Activated naive CD8-positive, alpha-beta T cell treated with anti-CD3 and anti-CD28 coated beads, Interleukin-2, amount 10 ng/mL, durations not matched to agents 7 days and 5 days (primary cell): ENCODE measurements at regions not wholly inside any gene's neighbourhood (a gene's known extent, or its start where the extent isn't known, plus 50 kb on each side); places are given as distances from the start of the nearest gene placed in this dataset.
"Not testable (repeated sequence)": the region's sequence is repeated elsewhere in the genome, so short reads cannot be mapped to it uniquely, and the experiment has no call there.

Experiments
- ATAC-seq: fragments of 150-1000 bp; cut with Tn5 transposase; one replicate; pipeline ENCODE4 v1.10.0; 2021; ENCODE audit warnings: low read depth, moderate library complexity
- POLR2A ChIA-PET: fragments of 350-600 bp; sonication (Branson Sonifier 250); formaldehyde crosslinking; loops from one replicate; lab custom pipeline; 2021; ENCODE audit warnings: antibody characterized with exemption; lab: Charles Lee
- DNase-seq: peaks from one replicate; pipeline ENCODE4 v3.0.0; 2021
- H3K27ac Mint-ChIP-seq: one replicate; pipeline ENCODE4 v1.8.0; 2022; ENCODE audit warnings: mild to moderate bottlenecking, mixed read lengths
- H3K27me3 Mint-ChIP-seq: one replicate; pipeline ENCODE4 v1.8.0; 2022; ENCODE audit warnings: mild to moderate bottlenecking, moderate library complexity, mixed read lengths
- H3K36me3 Mint-ChIP-seq: one replicate; pipeline ENCODE4 v1.8.0; 2021; ENCODE audit warnings: mild to moderate bottlenecking, mixed read lengths
- H3K4me1 Mint-ChIP-seq: one replicate; pipeline ENCODE4 v1.8.0; 2021; ENCODE audit warnings: mixed read lengths
- H3K4me3 Mint-ChIP-seq: one replicate; pipeline ENCODE4 v1.8.0; 2022; ENCODE audit warnings: mild to moderate bottlenecking, moderate library complexity, mixed read lengths
- H3K9me3 Mint-ChIP-seq: one replicate; pipeline ENCODE4 v1.8.0; 2021; ENCODE audit warnings: mixed read lengths

DNA sequence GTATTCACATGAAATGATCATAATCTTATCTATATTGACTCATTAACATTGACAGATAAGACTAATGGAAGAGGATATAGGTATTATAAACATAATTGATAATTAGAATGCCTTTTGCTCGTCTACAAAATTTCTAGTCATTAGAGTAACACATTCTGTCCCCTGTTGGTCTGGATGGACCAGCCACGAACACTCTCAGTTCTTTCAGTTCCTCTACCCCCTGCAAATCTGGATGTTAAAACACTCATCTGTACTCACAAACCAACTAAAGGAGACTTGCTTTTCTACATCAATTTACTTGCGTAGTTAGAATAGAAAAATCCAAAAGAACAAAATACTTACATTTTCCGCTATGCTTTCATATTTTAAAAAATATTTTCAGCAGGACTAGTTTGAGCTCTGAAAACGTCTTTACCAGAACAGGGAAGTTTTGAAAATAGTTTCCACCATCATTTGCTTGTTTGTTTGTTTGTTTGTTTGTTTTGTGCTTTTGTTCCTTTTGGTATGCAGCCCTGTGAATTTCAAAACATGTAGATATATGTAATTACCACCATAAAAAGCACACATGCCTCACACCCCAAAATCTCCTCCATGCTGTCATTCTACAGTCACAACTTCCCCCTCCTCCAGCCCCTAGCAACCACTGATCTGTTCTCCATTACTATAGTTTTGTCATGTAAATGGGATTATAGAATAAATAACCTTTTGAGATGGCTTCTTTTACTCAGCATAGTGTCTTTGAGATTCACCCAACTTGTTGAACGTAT, 103.8 kb downstream of the FZD1 start:
- no peak for ATAC-seq
- Mint-ChIP-seq H3K9me3 (no peaks in the 10 kb centered on the region), H3K4me3 (no peak overlapping the region), H3K4me1 (no peaks in the 10 kb centered on the region), H3K27ac (no peak overlapping the region), H3K27me3 (no peaks in the 10 kb centered on the region), H3K36me3 (no peaks in the 10 kb centered on the region)
- no peak for DNase-seq
- POLR2A ChIA-PET, result no interaction called here

DNA sequence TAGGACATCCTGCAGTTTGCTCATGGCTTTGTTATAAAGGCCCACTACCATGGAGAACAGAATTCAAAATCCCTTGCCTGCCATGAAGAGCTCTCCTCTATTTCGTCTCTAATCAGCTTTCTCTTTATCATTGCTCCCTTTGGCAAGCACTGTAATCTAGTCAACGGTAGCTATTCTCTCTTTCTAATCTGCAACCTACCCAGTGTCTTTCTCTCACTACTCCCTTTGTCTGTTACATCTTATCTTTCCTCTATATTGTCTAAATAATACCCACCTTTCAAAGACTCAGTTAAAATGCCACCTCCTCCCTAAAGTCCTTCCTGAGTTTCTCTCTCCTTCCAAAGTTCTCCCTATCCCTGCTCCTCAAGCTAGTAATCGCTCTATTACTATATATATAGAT, 108.1 kb downstream of the FZD1 start:
- Mint-ChIP-seq H3K27me3 (no peaks in the 10 kb centered on the region), H3K9me3 (no peaks in the 10 kb centered on the region), H3K4me1 (no peaks in the 10 kb centered on the region)

GRCh38 chr7:91373111-91373800, 109.0 kb downstream of the FZD1 start:
- DNase-seq, result no peak
- ATAC-seq, result no peak
- POLR2A ChIA-PET, result no interaction called here
- Mint-ChIP-seq H3K27ac (no peak overlapping the region), H3K27me3 (no peaks in the 10 kb centered on the region), H3K4me1 (no peaks in the 10 kb centered on the region), H3K36me3 (no peaks in the 10 kb centered on the region), H3K9me3 (peaks cover 2% of the 10 kb centered on the region), H3K4me3 (no peak overlapping the region)

More for the DNA sequence above, 108.1 kb downstream of the FZD1 start:
- Mint-ChIP-seq H3K4me3 (no peak overlapping the region), H3K27ac (no peak overlapping the region), H3K36me3 (no peaks in the 10 kb centered on the region)
- no peak for DNase-seq
- POLR2A ChIA-PET, result no interaction called here
- ATAC-seq, result no peak

DNA sequence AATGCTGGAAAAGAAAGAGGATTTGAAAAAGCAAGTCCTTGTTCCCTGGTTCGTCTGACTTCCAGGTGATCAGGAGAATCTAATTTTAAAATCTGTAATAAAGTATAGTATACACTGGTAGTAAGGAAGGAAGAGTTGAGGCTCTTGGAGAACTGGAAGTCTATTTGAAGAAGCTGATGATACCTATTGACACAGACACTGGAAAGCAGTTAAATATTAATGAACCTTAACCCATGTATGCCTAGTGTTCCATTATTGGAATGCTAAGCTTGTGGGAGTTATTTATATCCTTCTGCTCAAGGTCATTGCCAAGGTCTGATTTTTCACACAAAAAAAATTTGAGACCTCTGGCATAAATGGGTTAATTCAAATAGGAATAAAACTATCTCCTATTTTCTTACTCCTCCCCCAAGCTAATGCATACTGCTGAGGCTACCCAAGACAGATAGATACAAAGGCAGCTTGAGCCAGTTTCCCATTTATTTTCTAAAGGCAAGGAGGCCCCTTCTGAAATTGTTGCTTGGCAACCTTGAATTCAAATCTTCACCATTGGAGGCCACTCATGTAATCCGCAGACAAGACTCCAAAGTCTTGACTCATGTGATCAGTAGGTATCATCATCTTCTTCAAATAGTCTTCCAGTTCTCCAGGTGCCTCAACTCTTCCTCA, 110.2 kb downstream of the FZD1 start:
- no peak for DNase-seq
- no peak overlapping the region for H3K27ac Mint-ChIP-seq
- no peaks in the 10 kb centered on the region for H3K27me3 Mint-ChIP-seq
- no peaks in the 10 kb centered on the region for H3K4me1 Mint-ChIP-seq
- no peak for ATAC-seq
- peaks cover 2% of the 10 kb centered on the region for H3K9me3 Mint-ChIP-seq
- POLR2A ChIA-PET, result no interaction called here
- no peaks in the 10 kb centered on the region for H3K36me3 Mint-ChIP-seq
- no peak overlapping the region for H3K4me3 Mint-ChIP-seq

DNA sequence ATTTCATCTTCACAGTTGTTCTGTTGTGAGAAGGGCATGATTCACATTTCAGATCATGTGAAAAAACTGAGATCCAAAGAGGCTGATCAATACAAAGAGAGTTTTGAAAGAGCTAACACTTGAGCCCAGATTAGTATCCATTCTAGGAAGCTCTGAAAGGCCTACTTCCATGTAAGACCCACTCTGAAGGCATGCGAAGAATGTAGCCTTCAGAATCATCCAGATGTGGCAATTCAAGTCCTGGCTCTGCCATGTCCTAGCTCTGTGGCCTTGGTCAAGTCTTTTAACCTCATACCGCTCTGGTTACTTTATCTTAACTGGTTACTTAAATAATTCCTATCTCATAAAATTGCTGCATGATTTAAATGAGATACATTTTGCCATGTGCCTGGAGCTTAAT, 111.1 kb downstream of the FZD1 start:
- no peak overlapping the region for H3K4me3 Mint-ChIP-seq
- POLR2A ChIA-PET, result no interaction called here
- ATAC-seq, result no peak
- H3K9me3 Mint-ChIP-seq, result peaks cover 2% of the 10 kb centered on the region
- no peaks in the 10 kb centered on the region for H3K4me1 Mint-ChIP-seq
- no peaks in the 10 kb centered on the region for H3K36me3 Mint-ChIP-seq
- H3K27me3 Mint-ChIP-seq, result no peaks in the 10 kb centered on the region
- DNase-seq, result no peak
- no peak overlapping the region for H3K27ac Mint-ChIP-seq

DNA sequence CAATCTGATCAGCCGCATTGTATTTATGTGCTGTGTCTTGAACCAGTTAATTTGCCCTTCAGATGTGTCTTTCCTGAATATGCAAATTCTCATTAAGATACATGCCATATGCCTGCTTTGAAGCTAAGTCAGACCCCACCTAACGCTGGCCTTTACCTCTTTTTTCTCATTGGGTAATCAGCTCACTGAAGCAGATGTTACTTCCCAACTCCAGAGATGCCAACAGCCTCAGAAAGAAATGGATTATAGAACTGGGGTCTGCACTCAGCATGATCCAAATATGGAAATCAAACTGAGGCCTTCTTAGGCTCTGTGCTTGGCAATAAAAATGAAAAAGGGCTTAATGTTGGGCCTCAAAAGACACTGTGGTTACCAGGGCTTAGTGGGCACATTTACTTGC, 113.9 kb downstream of the FZD1 start:
- peaks cover 2% of the 10 kb centered on the region for H3K9me3 Mint-ChIP-seq
- H3K4me3 Mint-ChIP-seq, result no peak overlapping the region
- POLR2A ChIA-PET, result no interaction called here
- ATAC-seq (no peak), DNase-seq (no peak)
- H3K27me3 Mint-ChIP-seq, result no peaks in the 10 kb centered on the region
- H3K36me3 Mint-ChIP-seq, result no peaks in the 10 kb centered on the region
- no peaks in the 10 kb centered on the region for H3K4me1 Mint-ChIP-seq
- no peak overlapping the region for H3K27ac Mint-ChIP-seq

- H3K36me3 Mint-ChIP-seq, result no peaks in the 10 kb centered on the region
- H3K27me3 Mint-ChIP-seq, result no peaks in the 10 kb centered on the region
- no peak overlapping the region for H3K27ac Mint-ChIP-seq
- H3K4me1 Mint-ChIP-seq, result no peaks in the 10 kb centered on the region
- POLR2A ChIA-PET, result no interaction called here
- no peak overlapping the region for H3K4me3 Mint-ChIP-seq
- DNase-seq, result no peak
- ATAC-seq, result no peak
- H3K9me3 Mint-ChIP-seq, result peaks cover 2% of the 10 kb centered on the region
Observed at GRCh38 chr7:91379236-91379635, 115.0 kb downstream of the FZD1 start.

- ATAC-seq, result no peak
- POLR2A ChIA-PET, result no interaction called here
Observed at GRCh38 chr7:91379991-91380390, 115.8 kb downstream of the FZD1 start.

DNA sequence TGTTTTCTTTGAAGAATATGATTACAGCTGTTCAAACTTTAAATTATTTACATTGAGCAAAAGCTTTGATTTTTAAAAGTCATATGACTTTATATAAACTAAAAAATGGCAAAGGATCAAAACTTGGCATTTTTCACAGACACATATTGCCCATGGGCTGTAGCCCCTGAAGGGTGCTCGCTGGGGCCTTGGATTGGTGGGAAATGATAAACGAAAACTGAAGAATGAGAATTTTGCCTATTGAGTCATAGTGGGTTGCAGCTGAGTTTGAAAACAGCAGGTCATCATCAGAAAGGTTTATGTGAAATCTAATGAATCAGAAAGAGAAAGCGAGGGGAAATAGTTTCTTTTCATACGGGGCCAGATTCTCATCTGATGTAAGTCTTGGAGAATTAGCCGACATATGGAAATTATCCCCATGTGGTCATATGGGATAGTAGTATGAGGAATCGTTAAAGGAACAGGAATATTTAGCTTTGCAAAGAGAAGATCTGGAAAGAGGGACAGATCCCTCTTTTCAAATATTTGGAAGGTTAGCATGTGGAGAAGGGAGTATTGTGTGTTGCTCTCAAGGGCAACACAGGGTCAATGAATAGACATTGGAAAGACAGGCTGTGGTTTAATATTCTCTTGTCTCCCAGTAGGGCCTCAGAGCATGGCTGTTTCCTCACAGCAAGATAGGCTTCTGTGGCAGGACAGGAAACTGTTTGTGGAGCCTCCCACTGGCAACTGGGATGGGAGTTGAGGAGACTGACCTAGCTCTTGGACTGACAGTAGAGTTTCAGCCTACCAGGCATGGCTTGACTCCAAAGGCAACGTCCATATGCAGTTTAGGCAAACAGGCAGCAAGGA, 119.0 kb downstream of the FZD1 start:
- ATAC-seq (no peak), DNase-seq (no peak)
- no peaks in the 10 kb centered on the region for H3K36me3 Mint-ChIP-seq
- POLR2A ChIA-PET, result no interaction called here
- H3K27me3 Mint-ChIP-seq, result no peaks in the 10 kb centered on the region
- no peaks in the 10 kb centered on the region for H3K4me1 Mint-ChIP-seq
- no peak overlapping the region for H3K27ac Mint-ChIP-seq
- no peaks in the 10 kb centered on the region for H3K9me3 Mint-ChIP-seq
- no peak overlapping the region for H3K4me3 Mint-ChIP-seq

More at GRCh38 chr7:91379991-91380390, 115.8 kb downstream of the FZD1 start:
- H3K4me3 Mint-ChIP-seq, result no peak overlapping the region
- DNase-seq, result no peak
- no peaks in the 10 kb centered on the region for H3K4me1 Mint-ChIP-seq
- peaks cover 2% of the 10 kb centered on the region for H3K9me3 Mint-ChIP-seq
- no peaks in the 10 kb centered on the region for H3K27me3 Mint-ChIP-seq
- no peak overlapping the region for H3K27ac Mint-ChIP-seq
- H3K36me3 Mint-ChIP-seq, result no peaks in the 10 kb centered on the region

DNA sequence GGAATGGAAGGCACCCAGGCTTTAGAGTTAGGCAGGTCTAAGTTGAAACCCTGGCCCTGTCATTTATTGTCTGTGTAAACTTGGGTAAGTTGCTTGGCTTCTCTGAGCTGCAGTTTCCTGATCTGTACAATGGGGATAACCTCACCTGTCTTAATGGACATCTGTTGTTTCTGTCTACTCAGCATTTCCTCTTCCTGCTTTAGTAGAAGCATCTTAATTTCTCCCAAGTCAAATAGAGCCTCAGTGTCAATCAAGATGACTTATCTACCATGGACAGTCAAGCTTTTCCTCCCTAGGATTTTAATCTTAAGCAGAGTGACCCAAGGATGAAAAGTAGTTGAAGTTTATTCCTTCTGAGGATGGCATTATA, 119.7 kb downstream of the FZD1 start:
- Mint-ChIP-seq H3K27ac (no peak overlapping the region), H3K36me3 (no peaks in the 10 kb centered on the region), H3K27me3 (no peaks in the 10 kb centered on the region), H3K4me3 (no peak overlapping the region), H3K9me3 (no peaks in the 10 kb centered on the region), H3K4me1 (no peaks in the 10 kb centered on the region)
- DNase-seq, result no peak
- ATAC-seq, result no peak
- POLR2A ChIA-PET, result no interaction called here

GRCh38 chr7:91394757-91395156, 130.5 kb downstream of the FZD1 start:
- DNase-seq, H3K27ac Mint-ChIP-seq, H3K4me3 Mint-ChIP-seq, H3K36me3 Mint-ChIP-seq, H3K9me3 Mint-ChIP-seq, POLR2A ChIA-PET, ATAC-seq, H3K4me1 Mint-ChIP-seq, H3K27me3 Mint-ChIP-seq: not testable (repeated sequence)

- DNase-seq, POLR2A ChIA-PET, H3K27me3 Mint-ChIP-seq, ATAC-seq, H3K9me3 Mint-ChIP-seq, H3K4me1 Mint-ChIP-seq, H3K4me3 Mint-ChIP-seq, H3K36me3 Mint-ChIP-seq, H3K27ac Mint-ChIP-seq: not testable (repeated sequence)
Observed at GRCh38 chr7:91395313-91395712, 131.1 kb downstream of the FZD1 start.

GRCh38 chr7:91397096-91397495, 132.9 kb downstream of the FZD1 start:
- POLR2A ChIA-PET, result no interaction called here

More at GRCh38 chr7:91397096-91397495, 132.9 kb downstream of the FZD1 start:
- ATAC-seq (no peak), DNase-seq (no peak)
- Mint-ChIP-seq H3K36me3 (no peaks in the 10 kb centered on the region), H3K9me3 (peaks cover 4% of the 10 kb centered on the region), H3K27ac (no peak overlapping the region), H3K4me1 (no peaks in the 10 kb centered on the region), H3K27me3 (no peaks in the 10 kb centered on the region), H3K4me3 (no peak overlapping the region)
